ENCODE measurements at regions not wholly inside any gene's neighbourhood (a gene's known extent, or its start where the extent isn't known, plus 50 kb on each side); places are given as distances from the start of the nearest gene placed in this dataset.

- TF ChIP-seq TCF7L2 (IDR thresholded peaks at IDR 0.05; ENCODE audit: low read depth, low read length) (no peak), CTCF (IDR thresholded peaks at IDR 0.05) (no peak), POLR2AphosphoS5 (IDR thresholded peaks at IDR 0.05; ENCODE audit: low read depth, low read length) (no peak), REST (IDR thresholded peaks at IDR 0.05; ENCODE audit: insufficient read depth in 1 of 2, low read depth in 2 of 2, low read length in 1 of 2) (no peak)
Observed at GRCh38 chr16:73794994-73795393, 501.6 kb upstream of the PSMD7 start.

Data from Panc1 (cell line).